GM21717 (cell line): ENCODE measurements at regions not wholly inside any gene's neighbourhood (a gene's known extent, or its start where the extent isn't known, plus 50 kb on each side); places are given as distances from the start of the nearest gene placed in this dataset.

Experiments
- ATAC-seq: cut with Tn5 transposase; IDR thresholded peaks from one replicate; pipeline ENCODE4 v1.9.1; 2021; ENCODE audit warnings: mild to moderate bottlenecking, moderate library complexity; ENCODE audit not compliant: unreplicated experiment

DNA sequence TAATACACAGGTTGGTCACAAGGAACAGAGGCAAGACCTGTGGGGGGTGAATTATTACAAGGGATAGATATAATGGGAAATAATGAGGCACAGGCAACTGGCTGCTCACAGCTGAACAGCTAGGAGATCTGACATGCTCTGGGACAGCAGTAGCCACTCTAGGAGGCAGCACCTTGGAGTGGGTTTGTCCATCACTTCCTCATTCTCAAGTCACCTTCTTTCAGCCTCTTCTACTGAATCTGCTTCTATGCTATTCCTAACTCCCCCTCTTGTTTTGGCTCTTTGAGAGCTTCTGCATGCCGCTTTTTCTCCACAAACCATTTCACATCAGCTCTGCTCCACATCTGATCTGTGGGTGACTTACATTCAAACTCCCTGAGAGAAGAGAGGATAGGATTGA is 345.5 kb upstream of the MAP3K7 start:
- no peak for ATAC-seq

DNA sequence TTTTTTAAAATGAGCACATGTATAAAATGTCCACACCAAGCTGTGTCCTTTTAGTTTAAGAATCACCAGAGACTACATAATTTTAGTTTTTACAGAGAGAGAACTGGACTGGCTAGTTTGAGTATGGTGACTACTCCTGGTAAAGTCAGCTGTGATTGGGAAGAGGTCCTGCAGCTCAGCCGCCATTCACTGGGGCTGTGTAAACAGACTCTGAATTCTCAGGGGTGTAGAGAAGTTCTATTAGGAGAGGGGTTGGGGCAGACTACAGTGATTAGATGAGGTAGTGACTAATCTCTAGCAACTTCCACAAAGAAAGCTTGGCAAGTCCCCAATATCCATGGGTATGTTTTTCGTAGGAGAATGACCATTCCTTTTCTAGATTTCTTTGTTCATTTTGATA is 341.2 kb upstream of the MAP3K7 start:
- ATAC-seq, result no peak

DNA sequence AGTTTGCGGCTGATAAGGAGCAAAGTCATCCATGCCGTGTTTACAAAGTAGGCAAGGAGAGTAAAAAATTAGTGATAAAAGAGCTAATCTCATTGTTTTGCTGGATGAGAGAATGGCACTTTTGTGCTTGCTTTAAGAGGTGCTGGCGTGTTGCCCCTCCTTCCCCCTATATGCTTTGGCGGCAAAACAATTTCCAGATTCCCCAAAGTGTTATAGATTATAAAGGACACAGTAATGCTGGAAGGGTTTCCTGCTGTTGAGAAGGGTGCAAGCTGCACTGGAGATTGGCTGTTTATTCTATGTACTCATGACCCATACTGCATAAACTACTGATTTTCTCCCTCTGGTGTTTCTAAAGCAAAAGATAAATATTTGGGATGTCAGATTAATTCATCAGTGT is 338.9 kb upstream of the MAP3K7 start:
- no peak for ATAC-seq

DNA sequence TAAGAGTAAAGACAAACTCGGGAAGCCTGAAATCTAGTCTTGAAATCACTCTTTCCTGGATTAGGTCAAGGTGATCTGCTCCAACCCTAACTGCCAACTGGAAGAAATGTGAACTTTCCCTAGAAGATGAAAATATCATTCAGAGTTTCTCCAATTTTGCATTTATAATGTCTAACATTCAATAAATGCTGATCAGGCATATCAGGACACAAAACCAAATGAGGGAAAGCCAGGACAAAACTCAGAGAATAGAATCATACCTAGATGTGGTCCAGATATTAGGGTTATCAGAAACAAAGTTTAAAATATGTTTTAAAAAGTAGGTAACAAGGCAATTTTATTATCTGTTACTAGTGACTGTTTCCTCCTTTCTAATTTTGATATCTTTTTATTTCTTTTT is 335.5 kb upstream of the MAP3K7 start:
- no peak for ATAC-seq

DNA sequence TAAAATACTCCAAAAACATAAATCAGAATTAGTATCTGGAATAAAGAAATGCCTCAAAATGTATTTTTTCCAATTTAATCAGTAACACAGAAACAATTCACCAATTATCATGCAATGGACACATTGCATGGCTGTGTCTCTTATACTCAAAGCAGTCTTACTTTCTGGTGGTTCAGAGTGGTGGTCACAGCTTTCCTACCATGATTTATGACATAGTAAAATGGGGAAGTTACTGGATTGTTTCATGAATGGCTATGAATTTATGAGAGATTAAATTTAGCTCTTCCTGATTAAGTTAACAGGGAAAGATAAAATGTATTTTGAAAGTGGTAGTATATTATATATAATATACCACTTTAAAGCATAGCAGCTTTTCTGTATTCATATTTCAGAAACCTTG is 331.5 kb upstream of the MAP3K7 start:
- no peak for ATAC-seq

DNA sequence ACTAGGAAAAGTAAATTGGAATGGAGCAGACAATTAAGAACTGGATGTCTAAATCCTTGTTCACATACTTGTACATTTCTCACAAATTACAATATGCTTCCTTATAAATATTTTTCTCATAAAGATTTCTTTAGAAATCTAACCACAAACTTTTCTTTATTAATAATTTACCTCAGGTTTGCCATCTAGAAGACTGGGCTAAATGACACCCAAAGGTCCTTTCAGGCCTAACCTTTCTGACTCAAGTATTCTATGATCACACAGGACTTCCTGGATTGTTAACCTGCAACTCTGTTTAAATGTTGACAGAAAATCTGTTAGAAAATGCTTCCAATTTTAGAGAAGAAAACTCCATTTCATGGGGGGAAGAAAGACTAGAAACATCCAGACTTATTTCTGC is 330.5 kb upstream of the MAP3K7 start:
- ATAC-seq, result no peak

DNA sequence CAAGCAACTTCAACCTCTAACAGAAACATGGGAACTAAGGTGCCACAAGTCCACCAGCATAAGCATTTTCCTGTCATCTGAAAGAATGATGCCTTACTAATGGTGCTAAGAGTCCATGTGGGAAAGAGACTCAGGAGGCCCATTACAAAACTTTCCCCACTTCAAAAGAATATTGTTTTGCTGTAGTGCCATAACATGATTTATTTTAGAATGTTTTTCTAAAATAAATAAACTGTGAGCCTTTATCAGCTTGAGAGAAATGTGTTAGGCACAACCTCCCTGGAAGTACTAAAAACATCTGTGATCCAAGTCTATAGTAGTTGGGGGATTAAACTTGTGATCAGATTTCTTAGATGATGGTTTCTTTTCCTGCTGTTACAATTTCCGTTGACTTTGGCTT is 330.1 kb upstream of the MAP3K7 start:
- no peak for ATAC-seq

DNA sequence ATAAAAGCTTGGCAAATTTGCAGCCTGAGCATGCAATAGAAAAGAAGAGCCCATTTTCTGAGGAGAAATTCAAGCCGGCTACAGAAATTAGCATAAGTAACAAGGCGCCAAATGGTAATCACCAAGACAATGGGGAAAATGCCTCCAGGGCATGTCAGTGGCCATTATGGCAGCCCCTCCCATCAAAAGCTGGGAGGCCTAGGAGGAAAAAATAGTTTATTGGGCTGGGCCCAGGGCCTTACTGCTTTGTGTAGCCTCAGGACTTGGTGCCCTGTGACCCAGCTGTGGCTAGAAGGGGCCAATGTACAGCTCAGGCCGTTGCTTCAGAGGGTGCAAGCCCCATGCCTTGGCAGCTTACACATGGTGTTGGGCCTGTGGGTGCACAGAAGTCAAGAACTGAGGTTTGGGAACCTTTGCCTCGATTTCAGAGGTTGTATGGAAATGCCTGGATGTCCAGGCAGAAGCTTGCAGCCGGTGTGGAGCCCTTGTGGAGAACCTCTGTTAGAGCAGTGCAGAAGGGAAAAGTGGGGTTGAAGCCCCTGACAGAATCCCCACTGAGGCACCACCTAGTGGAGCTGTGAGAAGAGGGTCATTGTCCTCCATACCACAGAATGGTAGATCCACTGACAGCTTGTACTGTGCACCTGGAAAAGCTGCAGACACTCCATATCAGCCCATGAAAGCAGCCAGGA is 328.5 kb upstream of the MAP3K7 start:
- no peak for ATAC-seq

DNA sequence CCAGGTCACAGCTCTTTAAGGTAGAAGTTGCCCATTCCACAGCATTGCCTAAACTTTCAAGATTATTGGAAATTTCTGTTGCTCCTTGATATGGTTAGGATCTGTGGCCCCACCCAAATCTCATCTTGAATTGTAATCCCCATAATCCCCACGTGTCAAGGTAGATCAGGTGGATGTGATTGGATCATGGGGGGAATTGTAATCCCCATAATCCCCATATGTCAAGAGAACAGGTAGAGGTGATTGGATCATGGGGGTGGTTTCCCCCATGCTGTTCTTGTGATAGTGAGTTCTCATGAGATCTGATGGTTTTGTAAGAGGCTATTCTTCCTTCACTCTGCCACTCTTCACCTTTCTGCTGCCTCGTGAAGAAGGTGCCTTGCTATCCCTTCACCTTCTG is 327.4 kb upstream of the MAP3K7 start:
- ATAC-seq, result no peak

DNA sequence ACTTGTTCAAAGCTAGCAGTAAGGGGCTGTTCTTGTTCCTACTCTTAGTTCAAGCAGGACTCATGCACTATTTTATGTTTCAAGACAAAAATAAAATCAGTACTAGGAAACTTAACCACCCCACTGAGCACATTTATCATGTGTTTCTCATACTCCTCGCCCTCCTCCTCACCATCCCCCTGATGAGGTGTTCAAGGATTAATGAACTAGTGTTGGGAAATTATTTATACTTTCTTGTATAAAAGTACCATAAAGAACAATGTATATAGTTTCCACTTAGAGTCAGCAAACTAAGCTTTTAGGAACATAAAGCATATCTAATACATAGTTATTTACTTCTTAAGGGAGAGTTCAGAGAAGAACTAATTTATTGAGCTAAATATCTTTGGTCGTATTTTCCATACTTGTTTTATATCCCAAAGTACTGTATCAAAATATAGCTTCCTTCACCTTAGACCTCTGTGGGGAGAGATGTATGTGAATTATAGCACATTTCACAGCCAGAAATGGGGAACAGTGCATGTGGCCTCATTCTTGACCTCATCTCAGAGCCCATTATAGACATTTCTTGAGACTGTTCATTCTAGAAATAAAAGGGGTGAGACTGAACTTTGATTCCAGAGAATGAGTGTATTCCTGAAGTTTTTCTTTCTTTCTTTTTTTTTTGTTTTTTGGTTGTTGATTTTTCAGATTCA is 326.5 kb upstream of the MAP3K7 start:
- no peak for ATAC-seq

DNA sequence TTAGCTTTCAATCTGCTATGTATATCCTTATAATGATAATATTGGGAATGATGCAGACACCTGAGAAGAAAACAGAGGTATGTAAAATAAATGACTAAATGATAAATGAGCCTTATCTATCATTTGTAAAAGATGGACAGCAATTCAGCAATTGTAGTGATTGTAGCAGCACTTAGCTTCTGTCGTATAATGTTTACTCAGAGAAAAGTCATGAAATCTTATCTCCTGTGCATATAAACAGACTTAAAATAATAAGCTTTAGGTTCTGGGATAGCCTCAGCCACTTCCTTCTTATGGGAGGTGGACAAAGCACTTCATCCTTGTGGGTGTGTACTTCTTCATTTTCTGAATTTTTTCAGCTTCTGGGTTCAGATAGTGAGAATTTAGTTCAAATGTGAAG is 324.8 kb upstream of the MAP3K7 start:
- no peak for ATAC-seq

DNA sequence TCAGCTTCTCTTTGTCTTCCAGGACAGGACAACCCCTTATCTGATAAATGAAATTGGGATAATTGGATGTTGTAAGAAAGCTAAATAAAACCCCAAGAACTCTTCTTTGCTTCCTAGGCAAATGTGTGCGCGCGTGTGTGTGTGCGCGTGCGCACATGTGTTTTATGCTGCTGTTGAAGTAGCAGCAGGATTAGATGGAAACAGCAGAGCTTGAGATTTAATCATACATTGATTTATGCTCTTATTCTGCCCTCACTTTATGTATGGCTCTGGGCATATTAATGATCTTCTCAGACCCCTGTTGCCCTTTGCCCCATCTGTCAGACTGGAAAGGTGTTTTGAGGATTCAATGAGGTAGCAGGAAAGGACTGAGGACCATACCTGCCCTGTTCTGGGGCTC is 324.0 kb upstream of the MAP3K7 start:
- no peak for ATAC-seq

DNA sequence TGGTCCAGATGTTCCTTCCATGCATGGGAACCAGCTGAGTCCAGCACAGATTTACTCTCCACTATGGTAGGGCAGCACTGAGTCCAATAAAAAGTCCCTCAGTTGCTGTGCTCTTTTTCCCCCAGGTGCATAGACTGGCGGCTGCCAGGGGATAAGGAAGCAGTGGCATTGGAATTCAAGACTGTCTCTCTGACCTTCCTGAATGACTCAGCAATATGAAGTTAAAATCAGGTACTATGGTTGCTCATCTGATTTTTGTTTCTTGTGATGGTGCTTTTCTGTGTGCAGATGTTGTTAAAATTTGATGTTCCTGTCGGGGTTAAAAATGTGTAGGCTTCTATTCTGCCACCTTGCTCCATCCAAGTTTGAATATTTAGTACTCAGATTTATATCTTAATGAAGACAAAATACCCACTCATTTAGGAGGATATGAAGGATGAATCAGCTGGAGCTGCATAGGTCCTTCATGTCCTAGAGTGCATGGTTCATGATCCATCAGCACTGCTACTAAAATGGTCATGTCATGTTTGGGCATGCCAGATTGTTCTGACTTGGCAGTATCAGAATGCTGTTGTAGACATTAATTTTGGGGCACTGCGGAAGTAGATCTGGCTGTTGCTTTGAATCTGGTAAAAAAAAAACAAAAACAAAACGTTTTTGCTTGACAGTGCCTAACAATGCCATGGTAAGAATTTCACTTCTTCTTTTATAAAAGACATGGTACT is 321.2 kb upstream of the MAP3K7 start:
- no peak for ATAC-seq

DNA sequence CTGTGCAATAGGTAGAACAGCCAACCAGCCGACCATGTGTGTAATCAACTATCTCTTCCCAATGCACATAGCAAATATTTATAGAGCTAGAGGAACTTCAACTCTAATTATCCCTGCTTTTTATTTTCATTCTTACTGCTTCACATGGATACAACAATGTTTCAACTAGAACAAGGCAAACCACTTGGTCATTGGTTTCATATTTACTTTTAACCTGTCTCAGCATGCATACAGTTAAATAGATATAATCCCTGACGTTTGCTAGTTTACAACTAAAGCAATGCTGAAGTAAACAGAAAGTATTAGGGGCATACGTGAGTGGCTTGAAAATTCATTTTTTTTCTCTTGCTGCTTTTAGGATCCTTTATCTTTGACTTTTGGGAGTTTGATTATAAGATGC is 318.5 kb upstream of the MAP3K7 start:
- no peak for ATAC-seq

DNA sequence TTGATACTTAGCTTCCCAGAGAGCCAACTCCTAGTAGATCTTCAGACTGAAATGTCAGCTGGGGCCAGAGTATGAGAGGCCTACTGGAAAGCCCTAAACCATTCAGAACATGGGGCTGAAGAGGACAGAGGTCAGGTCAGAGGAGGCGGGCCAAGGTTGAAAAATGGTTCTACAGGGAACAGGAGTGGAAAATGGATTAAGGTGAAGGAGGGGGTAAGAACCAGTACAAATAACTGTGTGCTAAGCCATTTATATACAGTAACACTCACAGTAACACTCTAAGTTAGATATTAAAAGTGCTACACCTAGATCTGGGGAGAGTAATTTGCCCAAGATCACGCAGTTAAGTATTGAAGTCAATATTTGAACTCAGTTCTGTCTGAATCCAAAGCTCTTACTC is 313.2 kb upstream of the MAP3K7 start:
- no peak for ATAC-seq

DNA sequence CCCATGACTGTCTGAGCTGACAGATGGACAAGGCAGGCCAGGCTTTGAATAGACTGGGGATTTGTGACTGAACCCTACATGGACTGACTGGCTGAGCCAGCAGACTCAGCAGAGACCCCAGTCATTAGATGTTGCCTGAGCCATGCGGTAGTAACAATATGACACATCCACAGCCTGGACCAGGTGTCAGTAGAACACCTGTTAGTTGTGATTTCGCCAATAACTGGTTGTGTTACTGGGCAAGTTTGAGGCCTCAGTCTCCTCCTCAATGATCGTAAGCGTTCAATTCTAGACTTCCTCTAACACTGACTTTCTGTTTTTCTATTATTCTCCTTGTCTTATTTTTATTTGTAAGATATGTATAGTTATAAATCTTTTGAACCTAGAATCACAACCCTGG is 311.9 kb upstream of the MAP3K7 start:
- ATAC-seq, result no peak

DNA sequence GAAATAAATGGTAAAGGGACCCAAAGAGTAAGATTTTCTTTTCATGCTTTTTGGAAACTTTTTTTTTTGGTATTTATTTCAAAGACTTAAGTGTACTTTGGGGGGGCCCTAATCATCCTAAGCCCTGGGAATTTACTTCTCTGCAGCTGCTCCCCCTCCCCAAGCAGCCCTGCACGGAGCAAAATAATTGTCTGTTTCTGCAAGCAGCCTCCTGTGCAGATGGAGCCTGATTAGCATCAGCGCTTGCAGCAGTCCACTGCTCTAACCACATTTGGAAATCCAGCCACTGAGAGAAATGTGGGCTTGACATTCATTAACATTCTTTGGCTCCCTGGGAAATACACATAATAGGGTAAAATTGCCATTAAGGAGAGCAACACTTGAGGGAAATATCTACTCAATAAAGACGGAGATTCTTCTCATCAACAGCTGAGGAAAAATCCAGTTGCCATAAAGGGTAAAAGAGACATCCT is 309.2 kb upstream of the MAP3K7 start:
- ATAC-seq, result no peak

DNA sequence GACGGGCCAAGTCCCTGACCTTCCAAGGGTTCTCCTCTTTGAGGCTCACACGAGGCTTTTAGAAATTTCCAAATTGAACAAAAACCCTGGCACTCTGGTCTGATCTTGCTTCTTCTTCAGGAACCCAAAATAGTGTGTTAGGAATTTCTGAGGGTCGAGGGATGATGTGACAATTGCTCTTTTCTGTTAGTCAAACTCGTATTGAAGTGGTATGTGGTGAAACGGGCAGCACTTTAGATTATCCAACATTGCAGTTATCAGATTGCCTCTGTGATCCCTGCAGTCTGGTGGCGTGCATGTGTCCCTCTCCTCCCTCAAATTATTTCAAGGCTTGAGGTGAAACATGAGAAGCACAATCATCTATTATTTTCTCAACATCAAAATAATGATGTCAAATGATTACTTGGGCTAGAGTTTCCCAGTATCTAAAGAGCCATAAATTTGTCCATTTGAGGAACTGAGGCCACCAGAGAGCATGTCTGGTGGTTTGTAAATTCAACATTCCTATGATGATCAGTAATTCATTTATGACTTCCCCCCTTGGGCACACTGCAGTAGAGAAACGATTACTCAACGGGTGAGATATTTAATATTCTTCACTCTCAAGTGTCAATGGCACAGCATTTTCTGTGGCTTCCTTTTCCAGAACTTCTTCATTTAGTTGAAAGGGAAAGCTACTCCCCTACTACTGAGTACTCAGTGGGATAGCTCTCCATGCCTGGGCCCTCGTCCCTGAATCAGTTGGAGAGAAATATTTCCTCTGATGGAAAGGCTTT is 308.6 kb upstream of the MAP3K7 start:
- ATAC-seq, result no peak

DNA sequence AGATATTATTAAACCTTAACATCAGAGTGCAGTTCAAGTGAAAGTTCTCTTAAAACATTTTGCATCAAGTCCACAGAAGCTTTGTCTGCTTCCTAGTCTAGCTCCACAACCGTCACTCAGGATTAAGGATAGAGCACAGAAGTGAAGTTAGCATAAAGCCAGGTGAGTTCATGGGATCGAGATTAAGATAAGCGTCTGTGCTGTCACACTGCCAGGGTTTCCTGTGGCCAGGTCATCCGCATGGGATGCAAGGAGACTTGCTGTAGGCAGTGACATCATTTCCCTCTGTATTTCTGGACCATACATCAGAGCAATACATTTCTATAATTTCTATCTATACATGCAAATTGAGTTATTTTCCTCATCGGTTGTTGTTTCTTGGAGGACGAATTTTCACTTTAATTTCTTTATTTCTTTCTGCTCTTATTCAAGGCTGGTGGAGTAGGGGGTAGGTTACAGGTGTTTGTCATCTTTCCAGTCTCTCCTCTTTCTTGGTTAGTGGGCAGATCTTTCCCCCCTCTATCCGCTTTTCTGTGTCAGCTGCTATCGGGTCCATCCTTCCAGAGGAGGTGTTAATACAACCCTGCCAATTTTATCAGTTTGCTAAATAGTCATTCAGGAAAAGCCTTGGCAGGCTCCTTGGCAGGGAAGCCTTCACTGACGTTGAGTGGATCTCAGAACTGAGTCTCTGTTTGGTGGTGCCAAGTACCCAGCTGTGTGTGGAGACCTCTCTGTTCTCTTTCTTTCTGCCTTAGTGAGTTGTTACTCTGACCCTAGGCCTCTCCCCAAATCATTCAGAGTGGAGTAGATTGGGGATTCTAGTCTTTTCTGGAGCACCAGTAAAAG is 307.6 kb upstream of the MAP3K7 start:
- no peak for ATAC-seq

DNA sequence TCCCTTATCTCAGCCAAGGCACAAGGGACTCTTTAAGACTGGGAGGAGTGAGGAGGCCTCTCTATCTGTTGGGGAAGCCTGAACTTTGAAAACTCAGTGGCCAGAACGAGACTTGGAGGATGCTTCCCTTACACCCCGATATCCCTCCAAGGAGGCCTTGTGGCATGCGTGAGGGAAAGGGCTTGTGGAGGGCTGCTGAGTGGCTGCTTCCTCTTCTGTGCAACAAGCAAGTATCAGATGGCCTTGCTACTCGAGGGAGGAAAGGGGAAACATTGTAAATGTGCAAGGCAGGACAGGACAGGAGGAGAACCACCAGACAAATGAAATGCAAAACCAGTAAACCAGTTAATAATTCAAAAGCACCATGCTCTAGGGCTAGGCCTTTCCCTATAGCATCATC is 306.5 kb upstream of the MAP3K7 start:
- ATAC-seq, result no peak
